ENCODE measurements at regions not wholly inside any gene's neighbourhood (a gene's known extent, or its start where the extent isn't known, plus 50 kb on each side); places are given as distances from the start of the nearest gene placed in this dataset.

DNA sequence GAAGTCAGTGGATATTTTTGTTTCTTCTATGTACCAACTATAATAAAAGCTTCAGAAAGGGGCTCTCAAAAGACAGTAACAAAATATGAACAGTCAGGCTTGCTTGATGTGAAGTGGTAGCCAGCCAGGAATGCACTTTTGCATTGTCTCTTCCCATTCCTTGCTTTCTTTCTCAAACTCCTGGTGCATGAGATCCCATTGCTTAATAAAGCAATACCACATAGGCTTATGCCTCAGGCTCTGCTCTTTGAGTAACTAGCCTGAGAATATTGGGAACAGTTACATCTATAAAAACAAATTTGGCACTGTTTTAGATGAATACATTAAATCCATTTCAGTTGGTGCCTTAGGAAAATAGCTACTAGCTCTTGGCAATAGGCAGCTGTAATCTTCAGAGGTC is 62.6 kb upstream of the ST6GAL2 start:
- TF ChIP-seq, protein P1, sequence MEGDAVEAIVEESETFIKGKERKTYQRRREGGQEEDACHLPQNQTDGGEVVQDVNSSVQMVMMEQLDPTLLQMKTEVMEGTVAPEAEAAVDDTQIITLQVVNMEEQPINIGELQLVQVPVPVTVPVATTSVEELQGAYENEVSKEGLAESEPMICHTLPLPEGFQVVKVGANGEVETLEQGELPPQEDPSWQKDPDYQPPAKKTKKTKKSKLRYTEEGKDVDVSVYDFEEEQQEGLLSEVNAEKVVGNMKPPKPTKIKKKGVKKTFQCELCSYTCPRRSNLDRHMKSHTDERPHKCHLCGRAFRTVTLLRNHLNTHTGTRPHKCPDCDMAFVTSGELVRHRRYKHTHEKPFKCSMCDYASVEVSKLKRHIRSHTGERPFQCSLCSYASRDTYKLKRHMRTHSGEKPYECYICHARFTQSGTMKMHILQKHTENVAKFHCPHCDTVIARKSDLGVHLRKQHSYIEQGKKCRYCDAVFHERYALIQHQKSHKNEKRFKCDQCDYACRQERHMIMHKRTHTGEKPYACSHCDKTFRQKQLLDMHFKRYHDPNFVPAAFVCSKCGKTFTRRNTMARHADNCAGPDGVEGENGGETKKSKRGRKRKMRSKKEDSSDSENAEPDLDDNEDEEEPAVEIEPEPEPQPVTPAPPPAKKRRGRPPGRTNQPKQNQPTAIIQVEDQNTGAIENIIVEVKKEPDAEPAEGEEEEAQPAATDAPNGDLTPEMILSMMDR (conservative IDR thresholded peaks at IDR 0.05; ENCODE audit: low read length): no peak
- no peak for TF ChIP-seq EZH2phosphoT487 (IDR thresholded peaks at IDR 0.05; ENCODE audit: borderline replicate concordance, low read depth, low read length)
